ENCODE measurements at regions not wholly inside any gene's neighbourhood (a gene's known extent, or its start where the extent isn't known, plus 50 kb on each side); places are given as distances from the start of the nearest gene placed in this dataset.

- TF ChIP-seq CTCF (IDR thresholded peaks at IDR 0.05) = no peak
- TF ChIP-seq BHLHE40 (IDR thresholded peaks at IDR 0.05; ENCODE audit: low read depth, low read length) = no peak
- no peak for TF ChIP-seq GATA3 (IDR thresholded peaks at IDR 0.05; ENCODE audit: borderline replicate concordance)
- TF ChIP-seq POLR2A (IDR thresholded peaks at IDR 0.05; ENCODE audit: low read length) = no peak
- no peak for TF ChIP-seq KDM5A (IDR thresholded peaks at IDR 0.05)
- no peak for TF ChIP-seq HOXA7 (CRISPR knock-in tag; IDR thresholded peaks at IDR 0.05)
- no peak for TF ChIP-seq CEBPB (IDR thresholded peaks at IDR 0.05)
- TF ChIP-seq JUN (IDR thresholded peaks at IDR 0.05) = no peak
- no peak for TF ChIP-seq ZFP36 (IDR thresholded peaks at IDR 0.05; ENCODE audit: borderline replicate concordance, partially characterized antibody)
- TF ChIP-seq CHD4 (IDR thresholded peaks at IDR 0.05; ENCODE audit: borderline replicate concordance) = no peak
- TF ChIP-seq RAD21 (conservative IDR thresholded peaks at IDR 0.05 in 1 of 2, IDR thresholded peaks at IDR 0.05 in 1 of 2) = no peak
- TF ChIP-seq USF2 (IDR thresholded peaks at IDR 0.05) = no peak
These were observed 458.5 kb downstream of the MTX2 start for GRCh38 chr2:176727696-176728095.

Data from A549 (cell line).